Activated CD4-positive, alpha-beta T cell treated with anti-CD3 and anti-CD28 coated beads for 4 hours (primary cell): ENCODE measurements at regions not wholly inside any gene's neighbourhood (a gene's known extent, or its start where the extent isn't known, plus 50 kb on each side); places are given as distances from the start of the nearest gene placed in this dataset.
"Not testable (repeated sequence)": the region's sequence is repeated elsewhere in the genome, so short reads cannot be mapped to it uniquely, and the experiment has no call there.

ENCODE experiments used
- DNase-seq, 2 donors: peaks; one replicate each; pipeline ENCODE4 v3.0.0-alpha.2; 2020

DNA sequence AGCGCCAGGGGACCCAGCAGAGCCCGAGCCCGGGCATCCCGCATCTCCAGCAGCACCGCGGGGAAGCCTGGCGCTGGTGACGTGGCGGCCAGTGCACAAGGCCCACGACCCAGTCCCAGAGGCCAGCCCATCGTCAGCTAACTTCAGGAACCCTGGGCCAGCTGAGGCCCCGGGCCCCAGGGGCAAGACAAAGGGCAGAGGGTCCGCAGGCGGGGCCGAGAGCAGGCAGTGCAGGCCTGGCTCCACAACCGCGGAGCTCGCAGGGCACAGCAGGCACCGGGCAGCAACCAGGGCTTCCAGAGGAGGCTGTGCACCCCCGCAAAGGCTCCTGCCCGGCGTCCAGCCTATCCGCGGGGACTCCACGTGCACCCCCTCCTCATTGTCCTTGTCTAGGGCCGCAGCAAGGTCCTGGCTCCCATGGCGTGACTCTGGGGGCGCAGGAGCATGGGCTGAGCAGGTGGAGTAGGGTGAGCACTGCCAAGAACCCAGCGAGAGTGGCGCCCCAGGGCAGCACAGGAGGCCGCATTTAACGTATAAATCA lies 352.5 kb downstream of the KCNJ18 start:
- DNase-seq, result not testable (repeated sequence)

DNA sequence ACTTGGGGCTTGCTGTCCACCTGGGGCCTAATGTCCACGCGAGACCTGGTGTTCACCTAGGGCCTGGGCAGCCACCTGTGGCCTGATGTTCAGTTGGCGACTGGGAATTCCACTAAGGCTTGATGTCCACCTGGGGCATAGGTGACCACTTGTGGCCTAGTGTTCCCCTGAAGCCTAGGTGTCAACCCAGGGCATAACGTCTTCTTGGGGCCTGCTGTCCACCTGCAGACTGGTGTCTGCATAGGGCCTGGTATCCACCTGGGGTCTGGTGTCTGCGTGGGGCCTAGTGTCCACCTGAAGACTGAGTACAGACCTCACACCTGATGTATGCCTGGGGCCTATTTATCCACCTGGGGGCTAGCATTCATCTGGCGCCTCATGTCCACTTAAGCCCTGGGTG lies 355.2 kb downstream of the KCNJ18 start:
- DNase-seq, result not testable (repeated sequence)

DNA sequence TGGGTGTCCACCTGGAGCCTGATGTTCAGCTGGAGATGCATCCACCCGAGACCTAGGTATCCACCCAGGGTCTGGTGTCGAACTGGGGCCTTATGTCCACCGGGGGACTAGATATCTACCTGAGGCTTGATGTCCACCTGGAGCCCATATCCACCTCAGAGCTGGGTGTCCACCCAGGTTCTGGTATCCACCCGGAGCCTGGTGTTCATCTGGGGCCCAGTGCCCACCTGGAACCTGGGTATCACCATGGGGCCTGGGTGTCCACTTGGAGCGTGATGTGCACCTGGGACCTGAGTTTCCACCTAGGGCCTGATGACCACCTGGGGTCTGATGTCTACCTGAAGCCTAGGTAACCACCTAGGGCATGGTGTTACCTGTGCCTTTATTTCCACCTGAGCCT lies 355.9 kb downstream of the KCNJ18 start:
- DNase-seq, result not testable (repeated sequence)

DNA sequence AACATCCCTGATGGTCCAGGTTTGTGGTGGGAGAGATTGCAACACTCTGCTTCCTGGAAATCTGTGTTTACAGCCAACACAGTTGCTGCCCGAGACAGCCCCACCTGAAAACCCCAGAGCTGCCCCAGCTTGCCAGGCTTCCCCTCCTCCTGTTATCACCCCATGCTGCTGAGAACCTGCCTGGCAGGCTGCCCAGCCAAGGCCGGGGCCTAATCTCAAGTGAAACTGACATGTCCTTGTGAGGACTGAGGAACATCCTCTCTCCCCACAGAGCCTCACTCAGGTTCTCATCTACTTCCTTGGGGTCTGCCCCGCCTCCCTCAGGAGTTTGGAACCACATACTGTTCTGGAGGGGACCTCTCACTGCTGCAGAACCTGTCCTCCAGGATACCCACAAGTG lies 358.4 kb downstream of the KCNJ18 start:
- not testable (repeated sequence) for DNase-seq

DNA sequence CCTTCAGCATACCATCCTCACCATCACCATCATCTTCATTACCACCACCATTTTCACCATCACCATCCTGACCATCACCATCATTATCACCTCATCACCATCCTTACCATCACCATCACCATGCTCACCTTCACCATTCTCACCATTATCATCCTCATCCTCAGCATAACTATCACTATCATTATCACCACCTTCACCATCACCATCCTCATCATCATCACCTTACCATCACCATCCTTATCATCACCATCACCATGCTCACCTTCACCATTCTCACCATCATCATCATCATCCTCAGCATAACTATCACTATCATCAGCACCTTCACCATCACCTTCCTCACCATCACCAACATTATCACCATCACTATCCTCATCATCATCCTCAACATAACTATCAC lies 360.4 kb downstream of the KCNJ18 start:
- DNase-seq, result not testable (repeated sequence)

DNA sequence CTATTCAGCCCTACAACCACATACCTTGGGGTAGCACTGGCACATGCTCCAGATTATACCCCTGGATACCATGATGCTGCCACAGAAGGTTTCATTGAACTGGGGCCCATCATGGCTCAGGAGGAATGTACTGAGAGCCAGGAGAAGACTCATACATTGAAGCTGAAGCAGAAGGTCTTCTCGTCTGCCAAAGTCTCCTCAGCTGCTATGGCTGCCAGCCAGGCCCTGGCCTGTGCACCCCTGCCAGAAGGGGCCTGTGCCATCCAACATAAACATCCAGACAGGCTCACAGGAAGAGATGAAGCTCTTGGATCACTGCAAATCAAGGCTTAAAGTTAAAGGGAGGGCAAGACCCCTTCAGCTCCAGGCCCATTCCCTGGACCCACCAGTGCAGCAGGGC lies 364.2 kb downstream of the KCNJ18 start:
- DNase-seq, result not testable (repeated sequence)

DNA sequence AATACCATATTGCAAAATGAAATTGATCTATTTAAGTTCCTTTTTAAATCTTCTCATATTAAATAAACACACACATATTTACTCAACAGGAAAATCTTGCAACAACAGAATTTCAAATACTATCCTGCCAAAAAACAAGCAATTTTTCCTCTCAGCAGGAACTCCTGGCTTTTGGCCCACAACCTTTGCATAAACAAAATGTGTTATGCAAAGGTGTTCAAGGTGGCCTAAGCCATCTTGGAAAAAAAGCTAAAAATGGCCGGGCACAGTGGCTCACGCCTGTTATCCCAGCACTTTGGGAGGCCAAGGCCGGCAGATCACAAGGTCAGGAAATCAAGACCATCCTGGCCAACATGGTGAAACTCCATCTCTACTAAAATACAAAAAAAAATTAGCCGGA lies 383.6 kb downstream of the KCNJ18 start:
- not testable (repeated sequence) for DNase-seq

DNA sequence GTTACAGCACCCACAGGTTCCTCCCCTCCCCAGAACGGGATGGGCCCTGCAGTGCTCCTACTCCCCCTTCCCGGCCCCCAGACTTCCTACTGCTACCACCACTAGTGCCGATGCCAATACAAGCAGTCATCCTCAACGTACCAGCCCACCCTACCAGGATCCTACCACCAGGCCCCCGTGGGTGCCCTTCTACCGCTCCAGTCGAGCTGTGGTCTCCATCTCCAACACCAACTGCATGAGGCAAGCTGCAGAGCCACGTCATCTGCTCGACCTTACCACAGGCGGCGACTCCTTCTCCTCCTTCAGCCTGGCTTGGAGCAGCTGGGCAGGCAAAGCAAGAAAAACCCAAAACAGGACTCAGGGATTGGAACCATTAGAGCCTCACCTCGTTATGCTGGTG lies 396.3 kb downstream of the KCNJ18 start:
- not testable (repeated sequence) for DNase-seq

DNA sequence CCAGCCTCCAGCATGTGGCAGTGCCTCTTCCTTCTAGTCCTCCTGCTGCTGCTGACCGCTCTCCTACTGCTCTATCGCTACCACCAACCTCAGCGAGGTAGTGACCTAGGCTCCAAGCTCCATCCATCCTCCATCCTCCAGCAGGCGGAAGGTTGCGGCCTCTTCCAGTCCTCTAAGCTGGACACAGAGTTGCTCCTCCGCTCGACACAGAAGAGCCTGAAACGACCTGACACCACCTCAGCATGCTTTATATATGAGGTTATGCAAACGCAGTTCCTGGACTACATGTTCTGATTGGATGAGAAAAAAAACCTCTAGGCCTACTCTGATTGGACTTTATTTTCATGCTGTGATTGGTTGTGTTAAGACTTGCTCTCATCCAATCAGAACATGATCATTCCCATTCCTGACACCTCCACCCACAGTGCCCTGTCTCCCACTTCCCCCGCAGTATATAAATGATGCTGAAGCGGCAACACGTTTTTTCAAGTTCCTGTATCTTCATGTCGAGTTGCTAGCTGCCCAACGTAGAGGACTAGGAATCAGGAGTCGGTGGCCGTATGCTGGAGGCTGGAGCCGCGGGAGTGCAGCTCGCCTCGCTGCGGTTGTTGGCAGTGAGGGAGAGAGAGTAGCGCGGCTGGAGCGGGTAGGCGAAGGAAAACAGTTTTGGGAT lies 398.1 kb downstream of the KCNJ18 start:
- no peak for DNase-seq

DNA sequence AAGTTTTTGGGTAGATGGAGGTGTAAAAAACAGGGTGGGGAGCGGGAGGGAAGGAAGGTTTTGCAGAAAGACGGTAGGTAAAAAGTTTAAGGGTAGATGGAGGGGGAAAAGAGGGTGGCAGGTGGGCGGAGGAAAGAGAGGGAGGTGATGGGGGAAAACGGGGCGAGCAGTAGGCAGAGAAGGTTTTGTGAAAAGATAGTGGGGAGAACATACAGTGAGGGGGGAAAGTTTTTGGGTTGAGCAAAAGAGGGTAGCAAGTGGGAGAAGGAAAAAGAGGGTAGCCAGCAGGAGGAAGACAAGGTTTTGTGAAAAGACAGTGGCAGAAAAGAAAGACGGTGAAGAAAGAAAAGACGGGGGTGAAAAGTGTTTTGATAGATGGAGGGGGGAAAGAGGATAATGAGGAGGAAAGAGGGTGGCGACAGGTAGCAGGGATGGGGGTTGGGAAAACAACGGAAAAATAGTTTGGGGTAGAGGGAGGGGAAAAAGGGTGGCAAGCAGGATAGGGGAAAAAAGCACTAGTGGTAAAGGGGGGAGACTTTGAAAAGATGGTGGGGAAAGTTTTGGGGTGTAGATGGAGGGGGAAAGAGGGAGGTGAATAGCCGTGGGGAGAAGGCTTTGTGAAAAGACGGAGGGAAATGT lies 398.8 kb downstream of the KCNJ18 start:
- DNase-seq, result not testable (repeated sequence)

DNA sequence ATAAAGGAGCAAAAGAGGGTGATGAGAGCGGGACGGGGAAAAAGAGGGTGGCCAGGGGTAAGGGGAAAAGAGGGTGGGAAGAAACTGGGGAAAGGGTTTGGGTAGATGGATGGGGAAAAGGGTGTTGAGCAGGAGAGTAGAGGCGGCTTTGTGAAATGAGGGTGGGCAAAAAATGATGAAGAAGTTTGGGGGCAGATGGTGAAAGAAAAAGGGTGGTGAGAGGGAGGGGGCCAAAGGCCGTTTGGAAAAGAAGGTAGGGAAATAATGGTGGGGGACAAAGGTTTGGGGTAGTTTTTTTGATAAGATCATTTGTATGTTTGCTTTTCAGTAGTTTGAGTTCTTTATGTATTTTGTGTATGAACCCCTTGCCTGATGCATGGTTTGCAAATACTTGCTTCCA lies 399.5 kb downstream of the KCNJ18 start:
- DNase-seq, result not testable (repeated sequence)

DNA sequence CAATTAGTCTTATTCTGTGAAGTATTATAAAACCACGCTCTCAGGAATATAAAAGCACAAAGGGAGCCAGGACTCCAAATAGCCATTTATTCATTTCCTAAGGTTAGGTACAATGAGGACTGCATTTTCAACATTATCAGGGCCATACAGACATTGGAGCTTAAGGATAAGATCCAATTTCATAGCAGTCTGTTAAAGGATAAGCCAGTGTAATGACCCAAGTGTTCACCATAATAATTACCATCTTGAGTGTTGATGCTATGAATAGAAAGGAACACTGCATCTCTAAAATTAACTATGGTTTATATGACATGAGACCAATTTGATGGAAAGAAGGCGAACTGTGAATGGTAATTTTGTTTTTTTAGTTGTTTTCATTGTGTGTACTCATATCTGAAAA lies 403.1 kb downstream of the KCNJ18 start:
- not testable (repeated sequence) for DNase-seq

DNA sequence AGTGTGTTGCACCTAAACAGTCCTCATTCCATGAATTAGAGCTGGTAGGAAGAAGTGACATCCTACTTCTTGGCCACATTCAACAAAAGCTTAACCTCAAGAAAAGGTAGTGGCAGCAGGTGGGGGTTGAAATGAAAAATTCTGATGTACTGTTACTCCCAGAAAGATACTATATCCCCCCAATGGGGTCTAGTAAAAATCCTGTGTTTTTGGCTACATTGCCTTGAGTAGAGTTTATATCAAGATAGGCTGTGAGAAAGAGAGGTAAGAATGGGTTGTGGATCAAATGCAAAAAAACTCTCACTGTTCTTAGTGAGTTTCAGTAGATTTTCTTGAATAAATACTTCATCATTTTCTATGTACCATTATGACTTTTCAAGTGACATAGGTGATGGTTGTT lies 407.3 kb downstream of the KCNJ18 start:
- DNase-seq, result not testable (repeated sequence)

DNA sequence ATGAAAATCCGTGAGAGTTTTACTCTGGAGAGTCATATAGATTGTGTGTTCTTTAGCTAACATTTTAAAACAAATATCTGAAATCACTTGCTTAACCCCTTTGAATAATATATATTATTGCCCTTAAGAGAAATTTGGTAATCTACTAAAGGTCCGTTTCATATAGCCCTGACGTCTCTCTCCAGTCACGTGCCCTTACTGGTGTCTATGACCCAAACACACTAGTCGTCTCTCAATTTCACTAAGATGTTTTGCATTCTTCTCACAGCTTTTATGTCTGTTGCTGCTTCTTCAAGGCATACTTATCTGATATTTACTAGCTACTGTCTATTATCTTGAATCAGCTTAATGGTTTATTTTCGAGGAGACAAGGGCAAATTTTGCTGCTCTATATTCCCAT lies 409.9 kb downstream of the KCNJ18 start:
- DNase-seq, result no peak

DNA sequence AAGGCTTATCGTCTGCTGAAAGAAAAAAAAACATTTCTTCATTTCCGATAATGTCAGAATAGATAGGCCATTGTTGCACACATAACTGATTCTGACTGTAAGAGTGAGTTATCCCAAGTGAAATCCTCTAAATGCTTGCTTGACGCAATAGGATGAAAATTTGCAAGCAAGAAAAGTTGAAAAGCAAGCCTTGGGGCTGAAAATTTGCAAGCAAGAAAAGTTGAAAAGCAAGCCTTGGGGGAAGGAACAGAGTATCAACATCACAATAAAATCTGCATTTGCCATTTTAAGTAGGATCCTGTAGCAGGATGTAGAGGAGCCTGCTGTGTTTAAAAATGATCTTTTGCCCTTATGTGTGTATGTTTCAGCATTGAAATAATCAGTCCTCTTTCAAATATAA lies 424.4 kb downstream of the KCNJ18 start:
- not testable (repeated sequence) for DNase-seq

DNA sequence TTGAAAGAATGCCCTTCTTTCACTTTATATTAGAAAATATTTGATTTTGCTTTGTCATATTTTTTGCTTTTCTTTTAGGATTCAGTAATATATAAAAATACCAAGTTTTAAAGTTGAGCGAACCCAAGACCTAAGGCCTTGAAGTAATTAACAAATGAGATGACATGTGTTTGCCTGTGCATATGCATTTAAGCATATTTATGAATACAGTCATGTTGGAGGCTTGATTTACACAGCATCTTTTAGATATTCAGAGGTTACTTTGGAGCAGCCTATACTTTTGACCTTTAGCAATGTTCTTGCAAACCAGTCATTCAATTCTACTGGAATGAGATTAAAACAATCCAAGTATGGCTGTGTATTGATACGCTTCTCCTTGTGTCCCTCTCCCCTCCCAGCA lies 425.1 kb downstream of the KCNJ18 start:
- DNase-seq, result not testable (repeated sequence)

DNA sequence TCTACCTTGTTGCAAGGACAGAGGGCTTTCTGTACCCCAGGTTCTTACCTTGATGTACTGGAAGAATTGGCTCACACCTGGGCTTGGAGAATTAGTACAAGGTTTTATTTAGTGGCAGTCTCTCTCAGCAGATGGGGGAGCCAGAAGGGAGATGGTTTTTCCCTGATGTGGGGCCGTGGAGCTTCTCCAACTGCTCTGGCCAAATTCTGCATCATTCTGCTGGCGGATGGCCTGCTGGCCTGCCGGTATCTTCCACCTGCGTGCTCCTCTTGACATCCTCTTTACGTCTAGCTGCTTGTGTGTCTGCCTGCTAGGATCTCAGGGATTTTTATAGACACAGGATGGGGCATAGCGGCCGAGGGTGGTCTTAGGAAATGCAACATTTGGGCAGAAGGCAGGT lies 426.7 kb downstream of the KCNJ18 start:
- DNase-seq, result not testable (repeated sequence)

DNA sequence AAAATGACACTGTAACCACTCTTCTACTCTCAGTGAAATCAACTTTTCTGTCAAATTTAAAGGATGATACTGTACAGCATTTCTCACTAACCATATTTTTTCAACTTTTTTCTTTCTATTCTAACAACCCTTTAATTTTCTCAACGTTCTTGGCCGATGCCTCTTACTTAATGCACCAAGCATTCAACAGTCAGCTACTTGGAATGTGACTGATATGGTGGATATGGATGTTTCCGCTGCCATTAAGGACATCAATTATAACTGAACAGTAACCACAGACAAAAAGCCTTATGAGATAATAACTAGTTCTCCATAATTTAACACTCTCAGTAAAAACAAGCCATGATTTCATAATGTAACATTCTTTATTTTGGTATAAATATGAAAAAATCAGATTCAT lies 427.4 kb downstream of the KCNJ18 start:
- not testable (repeated sequence) for DNase-seq

DNA sequence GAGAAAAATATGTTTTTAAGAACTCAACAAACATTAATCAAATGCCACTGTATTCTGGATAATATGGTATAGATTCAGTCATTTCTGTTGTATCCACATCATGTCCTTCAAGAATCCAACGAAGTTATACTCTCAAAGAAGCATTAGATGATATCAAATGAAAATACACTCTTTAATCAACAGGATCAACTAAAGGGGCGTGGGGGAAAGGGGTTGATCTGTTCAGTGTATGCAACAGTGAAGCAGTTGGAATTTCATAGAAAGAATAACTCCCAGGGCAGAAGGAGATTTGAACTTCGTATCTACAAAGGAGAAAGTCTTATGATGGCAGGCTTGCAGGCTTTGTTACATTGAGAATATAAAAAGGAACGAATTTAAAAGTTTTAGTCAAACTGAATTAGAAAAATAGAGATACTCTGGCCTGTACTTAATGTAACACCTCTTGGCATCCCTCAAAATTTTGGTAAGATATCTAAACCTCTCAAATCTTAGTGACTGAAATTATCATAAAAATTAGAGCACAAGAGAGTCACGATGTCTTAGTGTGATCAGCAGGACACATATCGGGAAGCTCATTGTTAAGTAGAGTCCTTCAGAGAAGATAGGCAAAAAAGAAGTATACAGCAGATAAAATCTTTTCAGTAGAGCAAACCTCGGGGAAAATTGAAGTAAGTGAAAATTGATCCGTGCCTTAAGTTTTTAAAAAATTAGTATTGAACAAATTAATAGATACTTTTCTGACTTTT lies 431.4 kb downstream of the KCNJ18 start:
- no peak for DNase-seq

DNA sequence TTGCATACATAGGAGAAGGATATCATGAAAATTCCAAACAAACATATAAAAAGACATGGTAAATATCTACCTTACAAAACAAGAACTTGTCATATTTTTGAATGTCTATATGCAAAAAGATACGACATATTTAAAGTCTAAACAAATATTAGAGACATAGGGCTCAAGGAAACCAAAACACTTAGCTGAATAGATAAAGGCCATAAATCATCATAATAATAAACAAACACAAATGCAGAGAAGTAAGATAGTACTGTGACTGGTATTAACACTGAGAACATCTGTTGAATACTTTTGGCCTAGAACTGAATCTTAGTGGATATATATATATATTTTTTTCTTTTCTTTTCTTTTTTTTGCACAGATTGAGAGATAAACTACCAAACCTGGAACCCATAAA lies 435.8 kb downstream of the KCNJ18 start:
- no peak for DNase-seq

DNA sequence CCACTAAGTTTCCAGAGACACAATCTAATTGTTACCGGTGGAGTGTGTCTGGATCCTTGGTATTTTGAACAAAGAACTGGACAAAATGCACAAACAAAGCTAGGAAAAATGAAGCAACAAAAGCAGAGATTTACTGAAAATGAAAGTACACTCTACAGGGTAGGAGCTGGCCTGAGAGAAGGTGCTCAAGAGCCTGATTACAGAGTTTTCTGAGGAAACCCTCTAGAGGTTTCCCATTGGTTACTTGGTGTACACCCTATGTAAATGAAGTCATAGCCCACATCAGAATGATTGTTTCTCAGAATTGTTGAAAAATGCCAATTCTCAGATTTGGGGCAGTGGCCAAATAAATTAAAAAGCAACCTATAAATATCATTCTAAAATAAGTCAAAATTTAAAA lies 436.4 kb downstream of the KCNJ18 start:
- DNase-seq, result no peak

DNA sequence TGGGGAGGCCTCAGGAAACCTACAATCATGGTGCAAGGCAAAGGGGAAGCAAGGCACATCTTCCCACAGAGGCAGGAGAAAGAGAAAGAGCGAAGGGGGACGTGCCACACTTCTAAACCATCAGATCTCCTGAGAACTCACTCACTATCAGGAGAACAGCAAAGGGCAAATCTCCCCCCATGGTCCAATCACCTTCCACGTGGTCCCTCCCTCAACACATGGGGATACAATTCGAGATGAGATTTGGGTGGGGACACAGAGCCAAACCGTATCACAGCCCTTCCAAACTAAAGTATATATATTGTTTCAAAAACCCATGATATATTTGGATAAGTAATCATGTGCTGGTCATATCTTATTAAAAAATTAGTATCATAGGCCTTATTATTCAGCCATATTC lies 437.6 kb downstream of the KCNJ18 start:
- not testable (repeated sequence) for DNase-seq

DNA sequence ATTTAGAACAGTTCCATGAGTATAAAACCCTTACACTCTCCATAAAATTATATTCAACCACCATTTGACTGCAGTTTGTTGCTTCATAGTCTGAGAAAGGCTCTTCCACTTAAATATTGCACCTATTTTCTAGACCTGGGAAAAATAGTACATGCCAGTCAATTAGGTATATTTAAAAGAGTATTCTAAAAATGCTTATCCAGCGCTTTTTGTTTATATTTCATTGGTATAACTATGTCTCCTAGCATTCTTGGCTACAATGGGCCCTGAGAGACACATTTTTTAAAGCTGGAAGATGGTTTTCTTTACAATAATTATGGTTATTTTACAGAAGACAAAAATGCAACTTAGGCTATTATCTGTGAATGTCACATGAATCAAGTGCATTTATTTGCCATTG lies 439.4 kb downstream of the KCNJ18 start:
- DNase-seq, result no peak
